ELF-1 (cell line): ENCODE measurements at regions not wholly inside any gene's neighbourhood (a gene's known extent, or its start where the extent isn't known, plus 50 kb on each side); places are given as distances from the start of the nearest gene placed in this dataset.
"Not testable (repeated sequence)": the region's sequence is repeated elsewhere in the genome, so short reads cannot be mapped to it uniquely, and the experiment has no call there.

Experiments used
- DNase-seq: peaks from one replicate; pipeline ENCODE4 v3.0.0-alpha.2; 2016; ENCODE audit warnings: low read depth, low spot score

GRCh38 chr11:46223252-46223513 lies 54.3 kb upstream of the CREB3L1 start:
- DNase-seq, result no peak

DNA sequence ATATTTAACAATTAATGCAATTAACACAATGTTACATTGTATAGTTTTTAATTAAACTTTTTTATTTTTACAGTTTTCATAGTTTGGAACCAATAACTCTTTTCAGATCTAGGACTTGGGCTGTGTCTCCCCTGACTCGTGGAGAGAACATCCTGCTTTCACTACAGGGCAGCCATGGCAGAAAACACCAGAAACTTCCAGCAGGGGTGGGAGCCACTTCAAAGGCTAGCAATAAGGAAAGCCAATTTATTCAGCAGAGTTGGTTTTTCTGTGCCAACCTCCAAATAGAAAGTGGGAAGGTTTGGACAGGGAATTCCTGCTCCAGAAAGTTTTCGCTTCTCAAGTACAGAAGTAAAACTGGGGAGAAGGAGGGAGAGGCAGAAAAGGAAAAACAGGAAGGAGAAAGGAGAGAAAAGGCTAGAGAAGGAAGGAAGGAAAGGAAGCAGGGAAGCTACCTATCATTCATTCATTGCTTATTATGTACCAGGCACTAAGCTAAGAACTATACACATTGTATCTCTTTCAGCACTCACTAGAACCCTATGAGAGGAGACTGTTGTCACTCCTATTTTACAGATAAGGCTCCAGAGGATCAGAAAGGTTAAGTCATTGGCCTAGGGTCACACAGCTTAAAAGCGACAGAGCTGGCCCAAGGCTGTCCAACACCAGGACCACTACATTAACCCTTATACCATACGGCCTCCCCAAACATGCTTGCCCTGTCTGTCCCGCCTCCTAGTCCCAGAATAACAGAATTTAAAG lies 54.8 kb upstream of the CREB3L1 start:
- no peak for DNase-seq

DNA sequence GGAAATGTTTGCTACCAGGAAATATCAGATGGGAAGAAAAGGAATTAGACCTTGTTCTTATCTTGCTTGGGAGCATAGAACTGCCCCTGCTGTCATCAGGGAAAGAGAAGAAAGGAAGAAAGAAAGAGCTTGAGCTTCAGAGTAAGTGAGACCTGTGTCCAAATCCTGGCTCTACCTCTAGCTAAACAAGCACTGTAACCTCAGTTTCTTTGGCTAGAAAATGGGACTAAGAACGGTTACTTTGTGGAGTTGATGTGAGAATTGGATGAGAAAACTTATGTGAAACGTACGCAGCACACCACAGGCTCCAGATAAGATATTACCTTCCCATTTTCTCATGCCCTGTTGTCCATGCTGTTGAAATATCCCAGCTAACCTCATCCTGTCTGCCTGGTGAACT lies 57.1 kb upstream of the CREB3L1 start:
- no peak for DNase-seq

GRCh38 chr11:46216765-46217089 lies 60.7 kb upstream of the CREB3L1 start:
- no peak for DNase-seq

- DNase-seq, result peak; percentile 13
Observed at GRCh38 chr11:46216019-46216764, 61.3 kb upstream of the CREB3L1 start.

DNA sequence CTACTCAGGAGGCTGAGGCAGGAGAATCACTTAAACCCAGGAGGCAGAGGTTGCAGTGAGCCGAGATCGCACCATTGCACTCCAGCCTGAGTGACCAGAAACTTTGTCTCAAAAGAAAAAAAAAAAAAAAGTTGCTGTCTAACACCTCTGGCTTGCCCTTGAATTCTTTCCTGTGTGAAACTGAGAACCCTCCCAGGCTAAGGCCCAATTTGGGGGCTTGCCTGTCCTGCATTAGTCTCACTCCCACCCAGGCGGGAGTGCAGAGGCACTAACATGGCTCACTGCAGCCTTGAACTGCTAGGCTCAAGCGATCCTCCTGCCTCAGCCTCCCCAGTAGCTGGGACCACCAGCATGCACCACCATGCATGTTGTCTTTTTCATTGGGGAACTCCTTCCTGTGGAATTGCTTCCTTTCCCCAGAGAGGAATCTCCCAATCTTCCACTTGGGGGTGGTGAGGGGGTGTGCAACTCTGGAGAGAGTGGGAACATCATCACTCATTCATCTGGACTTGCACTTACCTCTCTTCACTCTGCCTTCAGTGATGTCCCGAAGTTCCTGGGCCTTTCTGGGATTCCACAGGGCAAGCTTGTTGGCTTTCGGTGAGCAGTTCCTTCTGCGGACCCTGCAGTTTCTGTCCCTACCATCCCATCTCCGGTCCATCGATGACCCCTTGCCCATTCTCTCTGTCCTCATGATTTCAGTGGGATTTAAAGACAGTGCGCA lies 62.1 kb upstream of the CREB3L1 start:
- DNase-seq, result no peak

- no peak for DNase-seq
Observed at GRCh38 chr11:46212720-46213119, 64.7 kb upstream of the CREB3L1 start.

- no peak for DNase-seq
Observed at GRCh38 chr11:46210856-46211255, 66.6 kb upstream of the CREB3L1 start.

DNA sequence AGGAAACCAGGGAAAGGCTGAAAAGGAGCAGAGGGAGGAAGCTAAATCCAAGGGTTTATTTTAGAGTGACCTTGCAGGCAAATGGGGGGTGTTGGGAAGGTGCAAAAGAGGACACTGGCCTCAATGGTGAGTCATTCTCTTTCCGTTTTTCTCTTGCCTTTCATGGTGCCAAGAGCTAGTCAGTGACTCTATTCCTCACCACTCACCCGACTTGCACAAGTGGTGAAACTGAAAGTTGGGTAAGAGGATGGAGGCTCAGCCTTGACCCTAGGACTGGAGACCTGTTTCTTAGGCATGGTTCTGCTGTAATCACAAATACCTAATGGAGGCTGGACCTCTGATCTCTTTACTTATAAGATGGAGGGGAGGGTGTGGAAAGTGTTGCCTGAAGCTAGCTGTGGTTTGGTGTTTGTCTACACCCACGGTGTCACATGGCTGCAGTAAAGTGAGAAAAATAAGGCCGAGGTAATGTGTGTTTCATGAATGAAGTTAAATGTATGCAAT lies 67.3 kb upstream of the CREB3L1 start:
- no peak for DNase-seq

- DNase-seq, result not testable (repeated sequence)
Observed at GRCh38 chr11:46209624-46210023, 67.8 kb upstream of the CREB3L1 start.

DNA sequence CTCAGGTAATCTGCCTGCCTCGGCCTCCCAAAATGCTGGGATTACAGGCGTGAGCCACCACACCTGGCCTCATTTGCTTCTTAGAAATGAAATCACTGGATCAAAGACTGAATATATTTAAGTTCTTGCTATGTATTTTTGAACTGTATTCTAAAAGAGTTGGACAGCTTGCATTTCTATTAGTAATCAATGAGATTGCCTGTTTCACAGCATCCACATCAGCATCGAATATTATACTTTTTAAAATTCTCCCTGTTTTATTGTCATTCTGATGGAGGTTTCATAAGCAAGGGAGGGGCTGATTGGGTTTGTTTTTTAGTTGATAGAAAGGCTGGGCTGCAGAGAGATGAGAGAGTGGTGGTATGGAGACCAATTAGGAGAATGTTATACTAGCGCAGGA lies 68.7 kb upstream of the CREB3L1 start:
- DNase-seq, result no peak

DNA sequence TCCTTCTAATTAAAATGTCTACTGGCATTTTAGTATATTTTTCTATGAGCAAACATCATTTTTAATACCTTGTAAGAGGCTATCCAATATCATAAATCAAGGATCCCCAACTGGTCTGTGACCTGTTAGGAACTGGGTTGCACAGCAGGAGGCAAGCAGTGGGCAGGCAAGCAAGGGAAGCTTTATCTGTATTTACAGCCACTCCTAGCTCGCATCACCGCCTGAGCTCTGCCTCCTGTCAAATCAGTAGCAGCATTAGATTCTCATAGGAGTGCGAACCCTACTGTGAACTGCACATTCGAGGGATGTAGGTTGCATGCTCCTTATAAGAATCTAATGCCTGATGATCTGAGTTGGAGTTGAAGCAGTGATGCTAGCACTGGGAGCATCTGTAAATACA lies 70.2 kb upstream of the CREB3L1 start:
- DNase-seq, result no peak

DNA sequence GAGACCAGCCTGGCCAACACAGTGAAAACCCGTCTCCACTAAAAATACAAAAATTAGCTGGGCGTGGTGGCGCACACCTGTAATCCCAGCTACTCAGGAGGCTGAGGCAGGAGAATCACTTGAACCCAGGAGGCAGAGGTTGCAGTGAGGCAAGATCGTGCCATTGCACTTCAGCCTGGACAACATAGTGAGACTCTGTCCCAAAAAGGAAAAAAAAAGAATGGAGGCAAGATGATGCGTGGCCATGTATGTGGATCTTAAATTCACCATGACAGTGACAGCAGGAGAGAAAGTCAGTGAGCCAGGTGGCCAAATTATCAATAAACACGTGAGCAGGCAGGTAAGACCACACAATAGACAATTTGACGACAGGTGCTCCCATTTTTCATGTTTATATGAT lies 73.0 kb upstream of the CREB3L1 start:
- DNase-seq, result not testable (repeated sequence)

DNA sequence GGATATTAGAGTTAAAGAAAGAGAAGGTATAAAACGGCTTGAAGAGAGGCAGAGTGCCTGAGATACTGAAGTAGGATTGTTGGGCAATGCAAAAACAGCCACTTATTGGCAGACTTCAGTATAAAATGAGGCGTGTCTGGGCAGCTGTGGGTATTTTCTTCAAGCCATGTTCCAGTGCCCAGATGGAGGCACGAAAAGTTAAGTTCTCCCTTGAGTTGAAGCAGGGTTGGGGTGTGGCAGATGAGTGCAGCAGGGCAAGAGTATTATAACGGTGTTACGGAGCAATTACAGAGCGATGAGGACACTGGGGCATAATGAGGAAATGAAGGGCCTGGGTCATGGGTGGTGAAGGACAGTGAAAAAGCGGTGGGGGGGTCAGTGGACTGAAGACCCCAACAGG lies 73.7 kb upstream of the CREB3L1 start:
- DNase-seq, result no peak

GRCh38 chr11:46202696-46203391 lies 74.6 kb upstream of the CREB3L1 start:
- peak; percentile 38 for DNase-seq

DNA sequence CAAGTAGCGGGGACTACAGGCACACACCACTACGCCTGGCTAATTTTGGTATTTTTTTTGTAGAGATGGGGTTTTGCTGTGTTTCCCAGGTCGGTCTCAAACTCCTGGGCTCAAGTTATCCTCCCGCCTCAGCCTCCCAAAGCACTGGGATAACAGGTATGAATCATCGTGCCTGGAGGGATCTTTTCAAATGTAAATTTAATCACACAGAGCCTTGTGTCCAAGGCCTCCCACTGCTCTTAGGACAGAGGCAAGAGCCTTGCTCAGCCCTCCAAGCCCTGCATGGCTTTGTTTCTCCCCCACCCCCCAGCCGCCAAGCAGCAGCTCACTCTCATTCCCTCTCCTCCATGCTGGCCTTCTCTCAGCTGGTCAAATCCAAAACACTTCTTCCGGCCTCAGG lies 75.3 kb upstream of the CREB3L1 start:
- peak; percentile 93 for DNase-seq

- no peak for DNase-seq
Observed at GRCh38 chr11:46200537-46201281, 76.8 kb upstream of the CREB3L1 start.

DNA sequence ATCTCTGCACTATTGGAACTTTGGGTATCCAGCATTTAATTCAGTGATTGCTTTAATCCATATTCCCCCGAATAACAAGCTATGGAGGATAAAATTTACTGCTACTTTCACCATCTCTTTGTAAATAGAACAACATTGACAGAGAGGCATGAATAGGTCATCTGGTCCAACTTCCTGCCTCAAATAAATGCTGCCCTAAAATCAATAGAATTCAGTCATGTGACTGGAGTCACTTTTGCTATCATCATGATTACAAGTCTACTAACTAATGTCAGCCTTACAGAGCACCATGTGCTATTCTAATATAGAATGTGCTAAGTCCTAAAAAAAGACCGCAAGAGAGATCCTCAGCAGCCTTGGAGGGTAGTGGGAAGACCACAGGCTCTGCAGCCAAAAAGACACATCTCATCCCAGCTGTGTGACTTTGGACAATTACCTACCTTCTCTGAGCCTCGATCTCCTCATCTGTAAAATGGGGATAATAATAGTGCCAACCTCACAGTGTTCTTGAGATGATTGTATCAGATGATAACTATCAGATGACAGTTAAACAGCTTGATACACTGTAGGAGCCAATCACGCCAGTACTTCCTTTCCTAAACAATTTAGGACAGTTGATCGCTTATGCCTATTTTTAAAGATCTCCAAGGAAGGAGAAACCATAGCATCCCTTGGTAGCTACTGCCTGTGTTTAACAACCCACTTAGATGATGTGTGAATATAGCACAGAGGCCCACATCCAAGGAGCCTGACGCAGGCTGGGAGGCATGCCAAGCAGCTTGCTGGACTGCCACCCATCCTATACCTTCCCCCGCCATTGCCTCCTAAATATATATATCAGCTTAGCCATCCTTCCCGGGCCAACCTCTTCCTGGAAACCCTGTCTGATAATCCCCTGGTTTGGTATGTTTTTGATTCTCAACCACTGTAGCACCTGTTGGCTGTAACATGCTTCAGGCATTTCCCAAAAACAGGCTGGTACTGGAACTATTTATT lies 77.3 kb upstream of the PHF21A start:
- no peak for DNase-seq

- DNase-seq, result no peak
Observed at GRCh38 chr11:46197421-46197820, 76.2 kb upstream of the PHF21A start.

DNA sequence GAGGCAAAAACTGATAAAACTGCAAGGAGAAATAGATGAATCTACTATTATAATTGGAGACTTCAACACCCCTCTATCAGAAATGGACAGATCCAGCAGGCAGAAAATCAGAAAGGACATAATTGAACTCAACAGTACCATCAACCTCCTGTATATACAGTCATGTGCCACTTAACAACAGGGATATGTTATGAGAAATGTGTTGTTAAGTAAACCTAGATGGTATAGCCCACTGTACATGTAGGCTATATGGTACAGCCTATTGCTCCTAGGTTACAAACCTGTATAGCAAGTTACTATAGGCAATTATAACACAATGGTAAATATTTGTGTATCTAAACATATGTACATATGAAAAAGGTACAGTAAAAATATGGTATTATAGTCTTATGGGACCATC lies 66.8 kb upstream of the PHF21A start:
- no peak for DNase-seq
